SK-N-SH treated with all-trans-retinoic acid at 6 μM for 48 hours (cell line): ENCODE measurements at regions not wholly inside any gene's neighbourhood (a gene's known extent, or its start where the extent isn't known, plus 50 kb on each side); places are given as distances from the start of the nearest gene placed in this dataset.
"Not testable (repeated sequence)": the region's sequence is repeated elsewhere in the genome, so short reads cannot be mapped to it uniquely, and the experiment has no call there.

Experiments
- ATAC-seq: fragments of 200-7000 bp; cut with Tn5 transposase; 3 replicates; pipeline ENCODE4 v1.9.1; 2020; ENCODE audit warnings: mild to moderate bottlenecking, moderate library complexity
- ARNTL ChIP-seq: fragments of 450-650 bp; formaldehyde crosslinking; IDR thresholded peaks from 2 replicates; pipeline ENCODE4 v1.5.0; 2020; ENCODE audit warnings: low read depth, mild to moderate bottlenecking, moderate library complexity, borderline replicate concordance
- BACH2 ChIP-seq: fragments of 250-450 bp; sonication (Bioruptor Pico); IDR thresholded peaks from 2 replicates; pipeline ENCODE4 v1.9.0; 2021; ENCODE audit warnings: mild to moderate bottlenecking, borderline replicate concordance
- CSDC2 ChIP-seq: fragments of 250-450 bp; sonication (Bioruptor Pico); IDR thresholded peaks from 2 replicates; pipeline ENCODE4 v1.5.0; 2020; ENCODE audit warnings: mild to moderate bottlenecking, moderate library complexity
- ESRRG ChIP-seq: fragments of 250-450 bp; sonication (Bioruptor Pico); IDR thresholded peaks from 2 replicates; pipeline ENCODE4 v1.6.1; 2021; ENCODE audit warnings: mild to moderate bottlenecking
- GLIS3 ChIP-seq: fragments of 250-450 bp; sonication (Bioruptor Pico); IDR thresholded peaks from 2 replicates; pipeline ENCODE4 v1.5.0; 2020; ENCODE audit warnings: mild to moderate bottlenecking, moderate library complexity
- ISL1 ChIP-seq: fragments of 250-450 bp; sonication (Bioruptor Pico); IDR thresholded peaks from 2 replicates; pipeline ENCODE4 v2.1.2; 2022; ENCODE audit warnings: mild to moderate bottlenecking, moderate library complexity
- OSR1 ChIP-seq: fragments of 250-450 bp; sonication (Bioruptor Pico); IDR thresholded peaks from 2 replicates; pipeline ENCODE4 v1.8.0; 2022; ENCODE audit warnings: moderate library complexity, mild to moderate bottlenecking, inconsistent platforms
- PPARA ChIP-seq: fragments of 250-450 bp; sonication (Bioruptor Pico); IDR thresholded peaks from 2 replicates; pipeline ENCODE4 v1.5.0; 2020; ENCODE audit warnings: mild to moderate bottlenecking, borderline replicate concordance
- RARB ChIP-seq: fragments of 250-450 bp; sonication (Bioruptor Pico); IDR thresholded peaks from 2 replicates; pipeline ENCODE4 v1.8.0; 2021; ENCODE audit warnings: mild to moderate bottlenecking, moderate library complexity
- SNAI2 ChIP-seq: fragments of 250-450 bp; sonication (Bioruptor Pico); IDR thresholded peaks from 2 replicates; pipeline ENCODE4 v1.5.0; 2020; ENCODE audit warnings: mild to moderate bottlenecking, moderate library complexity
- TCF4 ChIP-seq: fragments of 250-450 bp; sonication (Bioruptor Pico); IDR thresholded peaks from 2 replicates; pipeline ENCODE4 v1.8.0; 2021; ENCODE audit warnings: mild to moderate bottlenecking, moderate library complexity, borderline replicate concordance
- TOX ChIP-seq: fragments of 250-450 bp; sonication (Bioruptor Pico); IDR thresholded peaks from 2 replicates; pipeline ENCODE4 v1.8.0; 2021; ENCODE audit warnings: mild to moderate bottlenecking, moderate library complexity, borderline replicate concordance
- ZC3H10 ChIP-seq: fragments of 250-450 bp; sonication (Bioruptor Pico); IDR thresholded peaks from 2 replicates; pipeline ENCODE4 v1.5.1; 2021; ENCODE audit warnings: mild to moderate bottlenecking, moderate library complexity
- ZFP3 ChIP-seq: fragments of 250-450 bp; sonication (Bioruptor Pico); IDR thresholded peaks from 2 replicates; pipeline ENCODE4 v1.5.0; 2020; ENCODE audit warnings: mild to moderate bottlenecking, moderate library complexity
- ZFP30 ChIP-seq: fragments of 450-650 bp; formaldehyde crosslinking; IDR thresholded peaks from 2 replicates; pipeline ENCODE4 v1.5.0; 2022; ENCODE audit warnings: mild to moderate bottlenecking, moderate library complexity
- ZNF565 ChIP-seq: fragments of 450-650 bp; formaldehyde crosslinking; conservative IDR thresholded peaks from 2 replicates; pipeline ENCODE4 v1.5.0; 2020; ENCODE audit warnings: low read depth, mild to moderate bottlenecking, moderate library complexity
- ZNF70 ChIP-seq: fragments of 450-650 bp; formaldehyde crosslinking; IDR thresholded peaks from 2 replicates; pipeline ENCODE4 v1.5.0; 2020; ENCODE audit warnings: mild to moderate bottlenecking, moderate library complexity
- ZNF8 ChIP-seq: fragments of 450-650 bp; formaldehyde crosslinking; IDR thresholded peaks from 2 replicates; pipeline ENCODE4 v1.5.0; 2020; ENCODE audit warnings: mild to moderate bottlenecking, moderate library complexity
- TF ChIP-seq, protein P1 (sequence below): fragments of 250-450 bp; sonication (Bioruptor Pico); IDR thresholded peaks from 2 replicates; pipeline ENCODE4 v1.5.1; 2021; ENCODE audit warnings: mild to moderate bottlenecking, moderate library complexity
- TF ChIP-seq, protein P2 (sequence below): fragments of 250-450 bp; sonication (Bioruptor Pico); IDR thresholded peaks from 2 replicates; pipeline ENCODE4 v1.5.1; 2020; ENCODE audit warnings: low read depth, mild to moderate bottlenecking, moderate library complexity
- TF ChIP-seq, protein P3 (sequence below): fragments of 250-450 bp; sonication (Bioruptor Pico); IDR thresholded peaks from 2 replicates; pipeline ENCODE4 v1.8.0; 2020; ENCODE audit warnings: mild to moderate bottlenecking, moderate library complexity, borderline replicate concordance

DNA sequence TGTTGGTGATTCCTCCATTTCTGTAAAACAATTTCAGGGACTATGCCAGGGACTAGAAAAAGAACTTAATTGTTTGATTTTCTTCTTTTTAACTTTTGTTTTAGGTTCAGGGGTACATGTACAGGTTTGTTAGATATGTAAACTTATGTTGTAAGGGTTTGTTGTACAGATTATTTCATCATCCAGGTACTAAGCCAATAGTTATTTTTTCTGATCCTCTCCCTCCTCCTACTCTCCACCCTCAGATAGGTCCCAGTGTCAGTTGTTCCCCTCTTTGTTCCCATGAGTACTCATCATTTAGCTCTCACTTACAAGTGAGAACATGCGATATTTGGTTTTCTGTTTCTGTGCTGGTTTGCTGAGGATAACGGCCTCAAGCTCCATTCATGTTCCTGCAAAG lies 70.8 kb upstream of the BOD1L1 start:
- ATAC-seq: no peak
- TF ChIP-seq, protein P1, sequence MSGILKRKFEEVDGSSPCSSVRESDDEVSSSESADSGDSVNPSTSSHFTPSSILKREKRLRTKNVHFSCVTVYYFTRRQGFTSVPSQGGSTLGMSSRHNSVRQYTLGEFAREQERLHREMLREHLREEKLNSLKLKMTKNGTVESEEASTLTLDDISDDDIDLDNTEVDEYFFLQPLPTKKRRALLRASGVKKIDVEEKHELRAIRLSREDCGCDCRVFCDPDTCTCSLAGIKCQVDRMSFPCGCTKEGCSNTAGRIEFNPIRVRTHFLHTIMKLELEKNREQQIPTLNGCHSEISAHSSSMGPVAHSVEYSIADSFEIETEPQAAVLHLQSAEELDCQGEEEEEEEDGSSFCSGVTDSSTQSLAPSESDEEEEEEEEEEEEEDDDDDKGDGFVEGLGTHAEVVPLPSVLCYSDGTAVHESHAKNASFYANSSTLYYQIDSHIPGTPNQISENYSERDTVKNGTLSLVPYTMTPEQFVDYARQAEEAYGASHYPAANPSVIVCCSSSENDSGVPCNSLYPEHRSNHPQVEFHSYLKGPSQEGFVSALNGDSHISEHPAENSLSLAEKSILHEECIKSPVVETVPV (CRISPR knock-in tag): no peak
- TF ChIP-seq ZC3H10 (CRISPR knock-in tag) (no peak), ZFP30 (CRISPR knock-in tag) (no peak), ZNF8 (CRISPR knock-in tag) (no peak), RARB (CRISPR knock-in tag) (no peak), BACH2 (CRISPR knock-in tag) (no peak), CSDC2 (CRISPR knock-in tag) (no peak), OSR1 (CRISPR knock-in tag) (no peak), ZNF70 (CRISPR knock-in tag) (no peak)
- TF ChIP-seq, protein P2, sequence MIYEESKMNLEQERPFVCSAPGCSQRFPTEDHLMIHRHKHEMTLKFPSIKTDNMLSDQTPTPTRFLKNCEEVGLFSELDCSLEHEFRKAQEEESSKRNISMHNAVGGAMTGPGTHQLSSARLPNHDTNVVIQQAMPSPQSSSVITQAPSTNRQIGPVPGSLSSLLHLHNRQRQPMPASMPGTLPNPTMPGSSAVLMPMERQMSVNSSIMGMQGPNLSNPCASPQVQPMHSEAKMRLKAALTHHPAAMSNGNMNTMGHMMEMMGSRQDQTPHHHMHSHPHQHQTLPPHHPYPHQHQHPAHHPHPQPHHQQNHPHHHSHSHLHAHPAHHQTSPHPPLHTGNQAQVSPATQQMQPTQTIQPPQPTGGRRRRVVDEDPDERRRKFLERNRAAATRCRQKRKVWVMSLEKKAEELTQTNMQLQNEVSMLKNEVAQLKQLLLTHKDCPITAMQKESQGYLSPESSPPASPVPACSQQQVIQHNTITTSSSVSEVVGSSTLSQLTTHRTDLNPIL: no peak
- TF ChIP-seq, all 23 proteins: peak for 0

DNA sequence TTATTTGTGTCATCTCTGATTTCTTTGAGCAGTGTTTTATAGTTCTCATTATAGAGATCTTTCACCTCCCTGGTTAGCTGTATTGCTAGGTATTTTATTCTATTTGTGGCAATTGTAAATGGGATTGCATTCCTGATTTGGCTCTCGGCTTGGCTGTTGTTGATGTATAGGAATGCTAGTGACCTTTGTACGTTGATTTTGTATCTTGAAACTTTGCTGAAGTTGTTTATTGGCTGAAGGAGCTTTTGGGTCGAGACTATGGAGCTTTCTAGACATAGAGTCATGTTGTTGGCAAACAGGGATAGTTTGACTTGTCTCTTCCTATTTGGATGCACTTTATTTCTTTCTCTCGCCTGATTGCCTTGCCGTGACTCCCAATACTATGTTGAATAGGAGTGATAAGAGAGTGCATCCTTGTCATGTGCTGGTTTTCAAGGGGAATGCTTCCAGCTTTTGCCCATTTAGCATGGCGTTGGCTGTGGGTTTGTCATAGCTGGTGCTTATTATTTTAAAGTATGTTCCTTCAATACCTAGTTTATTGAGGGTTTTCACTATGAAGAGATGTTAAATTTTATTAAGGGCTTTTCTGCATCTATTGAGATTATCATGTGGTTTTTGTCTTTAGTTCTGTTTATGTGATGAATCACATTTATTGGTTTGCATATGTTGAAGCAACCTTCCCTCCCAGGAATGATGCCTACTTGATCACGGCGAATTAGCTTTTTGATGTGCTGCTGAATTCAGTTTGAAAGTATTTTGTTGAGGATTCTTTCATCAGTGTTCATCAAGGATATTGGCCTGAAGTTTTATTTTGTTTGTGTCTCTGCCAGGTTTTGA lies 72.7 kb upstream of the BOD1L1 start:
- TF ChIP-seq GLIS3 (CRISPR knock-in tag): no peak
- TF ChIP-seq RARB (CRISPR knock-in tag): no peak
- no peak for TF ChIP-seq SNAI2 (CRISPR knock-in tag)

DNA sequence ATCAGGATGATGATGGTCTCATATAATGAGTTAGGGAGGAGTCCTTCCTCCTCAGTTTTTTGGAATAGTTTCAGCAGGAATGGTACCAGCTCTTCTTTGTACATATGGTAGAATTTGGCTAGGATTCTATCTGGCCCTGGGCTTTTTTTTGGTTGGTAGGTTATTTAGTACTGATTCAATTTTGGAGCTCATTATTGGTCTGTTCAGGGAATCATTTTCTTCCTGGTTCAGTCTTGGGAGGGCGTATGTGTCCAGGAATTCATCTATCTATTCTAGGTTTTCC lies 73.3 kb upstream of the BOD1L1 start:
- not testable (repeated sequence) for ATAC-seq

More for the DNA sequence above, 72.7 kb upstream of the BOD1L1 start:
- ATAC-seq: no peak

DNA sequence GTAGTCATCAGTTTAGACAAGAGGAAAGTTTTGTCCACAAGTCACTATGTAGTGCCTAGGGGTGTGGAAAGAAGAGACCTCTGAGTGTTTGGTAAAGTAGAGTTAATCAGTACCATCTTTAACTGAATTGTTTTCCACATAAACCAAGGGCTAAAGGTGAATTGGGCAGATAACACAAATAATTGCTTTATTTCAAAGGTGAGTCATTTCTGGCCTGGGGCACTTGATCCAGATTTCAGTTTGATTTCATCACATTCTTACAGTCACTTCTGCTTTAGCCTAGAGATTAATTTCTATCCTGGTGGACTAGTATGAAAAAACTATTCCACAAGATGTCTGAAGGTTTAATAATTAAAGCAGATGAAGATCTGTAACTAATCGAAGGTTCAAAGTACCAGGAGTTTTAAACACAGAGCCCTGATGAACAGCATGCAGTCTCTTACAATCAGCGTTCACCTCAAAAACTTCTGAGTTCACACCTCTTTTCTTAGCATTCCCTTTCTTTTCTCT lies 74.5 kb upstream of the BOD1L1 start:
- no peak for ATAC-seq
- TF ChIP-seq ZNF565 (no peak), ISL1 (CRISPR knock-in tag) (no peak), ZNF8 (CRISPR knock-in tag) (no peak), CSDC2 (CRISPR knock-in tag) (no peak), PPARA (CRISPR knock-in tag) (no peak), RARB (CRISPR knock-in tag) (no peak), TOX (no peak)
- TF ChIP-seq, protein P3, sequence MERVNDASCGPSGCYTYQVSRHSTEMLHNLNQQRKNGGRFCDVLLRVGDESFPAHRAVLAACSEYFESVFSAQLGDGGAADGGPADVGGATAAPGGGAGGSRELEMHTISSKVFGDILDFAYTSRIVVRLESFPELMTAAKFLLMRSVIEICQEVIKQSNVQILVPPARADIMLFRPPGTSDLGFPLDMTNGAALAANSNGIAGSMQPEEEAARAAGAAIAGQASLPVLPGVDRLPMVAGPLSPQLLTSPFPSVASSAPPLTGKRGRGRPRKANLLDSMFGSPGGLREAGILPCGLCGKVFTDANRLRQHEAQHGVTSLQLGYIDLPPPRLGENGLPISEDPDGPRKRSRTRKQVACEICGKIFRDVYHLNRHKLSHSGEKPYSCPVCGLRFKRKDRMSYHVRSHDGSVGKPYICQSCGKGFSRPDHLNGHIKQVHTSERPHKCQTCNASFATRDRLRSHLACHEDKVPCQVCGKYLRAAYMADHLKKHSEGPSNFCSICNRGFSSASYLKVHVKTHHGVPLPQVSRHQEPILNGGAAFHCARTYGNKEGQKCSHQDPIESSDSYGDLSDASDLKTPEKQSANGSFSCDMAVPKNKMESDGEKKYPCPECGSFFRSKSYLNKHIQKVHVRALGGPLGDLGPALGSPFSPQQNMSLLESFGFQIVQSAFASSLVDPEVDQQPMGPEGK: no peak
- TF ChIP-seq, all 23 proteins: peak for 0

DNA sequence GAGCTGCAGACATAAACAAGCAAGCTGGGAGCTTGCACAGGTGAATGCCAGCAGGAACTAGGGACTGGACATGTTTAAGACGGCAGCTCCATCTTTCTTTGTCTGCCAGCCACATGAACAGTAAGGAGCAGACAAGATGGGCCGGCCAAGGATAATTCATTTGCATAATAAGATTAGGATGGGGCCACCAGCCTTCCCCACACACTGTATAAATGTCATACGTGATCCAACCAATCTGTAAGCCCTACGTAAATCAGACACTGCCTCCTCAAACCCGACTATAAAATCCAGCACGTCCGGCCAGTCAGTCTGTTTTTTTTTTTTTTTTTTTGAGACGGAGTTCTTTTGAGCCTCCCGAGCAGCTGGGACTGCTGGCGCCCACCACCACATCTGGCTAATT lies 75.6 kb upstream of the BOD1L1 start:
- TF ChIP-seq CSDC2 (CRISPR knock-in tag) (no peak), ZNF565 (no peak), TCF4 (CRISPR knock-in tag) (no peak), ARNTL (CRISPR knock-in tag) (no peak), OSR1 (CRISPR knock-in tag) (no peak)
- TF ChIP-seq, protein P2: no peak
- no peak for ATAC-seq

DNA sequence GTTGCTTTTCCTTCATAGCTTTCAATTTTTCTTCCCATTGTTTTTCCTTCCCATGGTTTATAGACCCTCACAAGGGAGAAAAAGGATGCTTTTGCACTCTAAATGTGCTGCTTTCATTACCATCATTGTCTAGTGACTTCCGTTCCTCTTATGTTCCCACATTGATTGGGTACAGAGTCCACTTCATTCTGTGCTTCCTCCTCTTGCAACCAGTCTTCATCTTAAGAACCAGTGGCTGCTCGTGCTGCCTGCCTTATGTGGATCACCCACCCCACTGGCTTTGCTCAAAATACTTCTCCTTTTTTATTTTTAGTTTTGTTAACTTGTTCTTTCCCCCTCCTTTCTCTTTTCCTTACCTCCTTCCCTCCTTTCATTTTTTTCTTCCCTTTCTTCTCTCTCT lies 76.5 kb upstream of the BOD1L1 start:
- no peak for ATAC-seq
- TF ChIP-seq ZC3H10 (CRISPR knock-in tag) (no peak), ESRRG (no peak), TOX (no peak), CSDC2 (CRISPR knock-in tag) (no peak), ARNTL (CRISPR knock-in tag) (no peak), ZFP30 (CRISPR knock-in tag) (no peak), SNAI2 (CRISPR knock-in tag) (no peak), ZFP3 (CRISPR knock-in tag) (no peak), ZNF8 (CRISPR knock-in tag) (no peak), GLIS3 (CRISPR knock-in tag) (no peak), TCF4 (CRISPR knock-in tag) (no peak)
- TF ChIP-seq, protein P1 (CRISPR knock-in tag): no peak
- TF ChIP-seq, protein P3: no peak
- TF ChIP-seq, protein P2: no peak
